ENCODE measurements at regions not wholly inside any gene's neighbourhood (a gene's known extent, or its start where the extent isn't known, plus 50 kb on each side); places are given as distances from the start of the nearest gene placed in this dataset.
A peak's percentile ranks its signal among the peaks of the same experiment; 100 is the strongest.

DNA sequence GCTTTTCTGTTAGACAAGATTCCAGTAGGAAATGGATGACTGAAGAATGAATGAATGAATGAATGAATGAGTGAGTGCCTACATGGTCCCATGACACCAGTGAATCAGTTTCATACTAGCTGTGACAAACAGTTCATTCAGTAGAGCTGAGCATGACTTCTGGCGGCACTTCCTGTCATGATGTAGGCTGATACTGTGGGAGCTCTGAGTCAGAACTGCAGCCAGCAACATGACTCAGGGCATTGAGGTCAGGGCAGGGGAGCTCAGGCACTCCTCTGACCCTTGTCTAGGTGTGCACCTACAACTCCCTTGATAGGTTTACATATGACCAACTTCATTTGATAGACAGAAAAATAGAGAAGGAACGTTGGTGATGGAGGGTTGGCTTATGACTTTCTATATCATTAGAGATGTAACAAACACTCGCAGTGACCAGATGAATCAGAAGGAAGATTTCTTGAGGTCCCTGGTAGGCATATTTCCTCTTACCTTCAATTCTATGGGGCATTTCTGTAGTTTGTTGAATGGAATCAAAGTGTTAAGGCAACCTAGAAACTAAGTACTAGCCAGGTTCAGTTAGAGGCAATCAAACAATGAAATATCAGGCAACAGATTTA, 139.3 kb upstream of the ARHGAP5 start:
- Histone ChIP-seq H3K27me3 (replicated peaks in 1 of 4; ENCODE audit: control insufficient read depth in 3 of 4, extremely low read depth in 1 of 4, insufficient read depth in 3 of 4, low read length in 3 of 4) (peaks cover 0 to 1% (median 0%) of the 10 kb centered on the region in 4 experiments; a peak in 2 of 7 replicates), H3K4me3 (ENCODE audit: extremely low read depth in 1 of 4, insufficient read depth in 2 of 4, low read depth in 3 of 4, low read length in 4 of 4) (no peak overlapping the region), H2AFZ (ENCODE audit: low read length) (0 out of 2 replicates have a peak overlapping the region, but pooled peaks have one; percentile 9), H3K18ac (ENCODE audit: extremely low read depth, low read length) (no peak overlapping the region), H4K91ac (replicated peaks; ENCODE audit: insufficient read length, low read length) (no peak overlapping the region), H3K36me3 (ENCODE audit: control insufficient read depth in 2 of 4, insufficient read depth in 4 of 4, low read length in 3 of 4) (no peaks in the 10 kb centered on the region), H3K23ac (ENCODE audit: insufficient read length) (no peak overlapping the region), H3K4ac (replicated peaks; ENCODE audit: insufficient read length, low read depth, low read length) (no peak overlapping the region), H4K20me1 (replicated peaks in 1 of 2; ENCODE audit: control insufficient read depth in 1 of 2, insufficient read depth in 2 of 2, low read length in 2 of 2) (no peaks in the 10 kb centered on the region), H3K27ac (ENCODE audit: low read depth, low read length) (no peak overlapping the region), H2BK5ac (ENCODE audit: low read depth, low read length) (no peak overlapping the region), H2BK120ac (replicated peaks; ENCODE audit: low read depth, low read length) (no peak overlapping the region), H2AK5ac (ENCODE audit: low read depth, low read length) (no peak overlapping the region), H3K56ac (replicated peaks; ENCODE audit: insufficient read length, low read depth, low read length) (no peak overlapping the region), H3K4me2 (ENCODE audit: insufficient read depth in 1 of 2, low read depth in 2 of 2, low read length in 2 of 2) (no peak overlapping the region), H3K4me1 (replicated peaks in 1 of 4; ENCODE audit: control insufficient read depth in 3 of 4, insufficient read depth in 4 of 4, low read length in 3 of 4) (peaks cover 0 to 9% (median 2%) of the 10 kb centered on the region in 4 experiments; a peak in 3 of 7 replicates), H2BK20ac (ENCODE audit: low read length) (no peak overlapping the region), H3K79me1 (ENCODE audit: low read depth, low read length) (no peaks in the 10 kb centered on the region), H4K5ac (ENCODE audit: insufficient read length, low read depth, low read length) (no peak overlapping the region), H3K79me2 (ENCODE audit: control insufficient read depth in 1 of 2, insufficient read depth in 2 of 2, low read length in 2 of 2) (no peaks in the 10 kb centered on the region), H3K9me3 (ENCODE audit: insufficient read depth in 2 of 2, low read depth in 1 of 2, low read length in 1 of 2) (no peaks in the 10 kb centered on the region), H2BK12ac (ENCODE audit: low read depth, low read length) (no peak overlapping the region), H2BK15ac (ENCODE audit: low read length) (no peak overlapping the region), H4K8ac (ENCODE audit: extremely low read depth, insufficient read depth, low read length) (no peak overlapping the region), H3K9ac (replicated peaks in 1 of 4; ENCODE audit: extremely low read depth in 1 of 4, low read depth in 3 of 4, low read length in 3 of 4) (no peak overlapping the region), H3K23me2 (ENCODE audit: low read depth, low read length) (no peaks in the 10 kb centered on the region), H3K14ac (ENCODE audit: insufficient read length) (no peak overlapping the region)
- POLR2A ChIA-PET (ENCODE audit: partially characterized antibody) = no interaction called here
- FAIRE-seq (no peak), DNase-seq (ENCODE audit: low read depth in 1 of 2, low spot score in 2 of 2) (no peak)
- 88% methylated on average over 3 of the region's 3 CpGs; no CpG with 5 or more reads in 1 of the 2 experiments for WGBS, 2 experiments (ENCODE audit: extremely low coverage in 1 of 2, insufficient coverage in 1 of 2, insufficient read length in 1 of 2, insufficient replicate concordance in 2 of 2, low coverage in 1 of 2, low lambda C conversion rate in 2 of 2, missing lambda C conversion rate in 1 of 2)
- CTCF ChIA-PET (ENCODE audit: partially characterized antibody) = interaction anchor here (0.7 to 5.4 kb wide), 2 partner anchors 13 to 16 kb away, joined by 4 to 38 read pairs; no protein-coding TSS in a partner anchor
- TF ChIP-seq SIX5 (IDR thresholded peaks at IDR 0.05; ENCODE audit: low read depth, low read length) (no peak), SUZ12 (IDR thresholded peaks at IDR 0.05; ENCODE audit: low read length) (no peak), BACH1 (IDR thresholded peaks at IDR 0.05; ENCODE audit: low read length) (no peak; the same call in 1 of the 2 replicates), RBBP5 (IDR thresholded peaks at IDR 0.05; ENCODE audit: borderline replicate concordance, low read depth, low read length) (no peak), TBP (IDR thresholded peaks at IDR 0.05; ENCODE audit: low read depth, low read length) (no peak), MAFK (IDR thresholded peaks at IDR 0.05; ENCODE audit: low read depth, low read length) (no peak), TEAD4 (IDR thresholded peaks at IDR 0.05; ENCODE audit: low read depth, low read length) (no peak), CEBPB (IDR thresholded peaks at IDR 0.05; ENCODE audit: low read depth, low read length) (no peak), KDM1A (IDR thresholded peaks at IDR 0.05; ENCODE audit: borderline replicate concordance, low read length) (no peak), KDM5A (IDR thresholded peaks at IDR 0.05; ENCODE audit: low read length) (no peak), TAF7 (optimal IDR thresholded peaks at IDR 0.05; ENCODE audit: borderline replicate concordance, low read depth, low read length) (no peak), SP1 (IDR thresholded peaks at IDR 0.05; ENCODE audit: low read depth, low read length) (no peak), JUN (IDR thresholded peaks at IDR 0.05; ENCODE audit: low read depth, low read length) (no peak), EP300 (IDR thresholded peaks at IDR 0.05; ENCODE audit: borderline replicate concordance in 1 of 2, low read depth in 2 of 2, low read length in 2 of 2) (no peak)

All from H1 (cell line).